Astrocyte of the cerebellum (primary cell): ENCODE measurements at regions not wholly inside any gene's neighbourhood (a gene's known extent, or its start where the extent isn't known, plus 50 kb on each side); places are given as distances from the start of the nearest gene placed in this dataset.

Experiments used
- DNase-seq: peaks from one replicate; pipeline ENCODE4 v3.0.0-alpha.2; 2011; ENCODE audit warnings: low read depth
- H3K4me3 ChIP-seq: 2 replicates; pipeline ENCODE4 v1.5.1; 2011; ENCODE audit warnings: mild to moderate bottlenecking, low read depth, low read length, moderate library complexity
- in situ Hi-C: cut with HindIII; loops from 2 replicates; pipeline ENCODE4 v1.10.0; 2017; ENCODE audit warnings: low sequenced_read_pairs
- TF ChIP-seq, protein P1 (sequence below): IDR thresholded peaks from 2 replicates; pipeline ENCODE4 v1.5.1; 2012; ENCODE audit warnings: low read length, low read depth, moderate library complexity, mild to moderate bottlenecking; ENCODE audit errors: missing control alignments

- no peak for DNase-seq
- H3K4me3 ChIP-seq = no peak overlapping the region
- in situ Hi-C loops = no loop called here
- TF ChIP-seq, protein P1, sequence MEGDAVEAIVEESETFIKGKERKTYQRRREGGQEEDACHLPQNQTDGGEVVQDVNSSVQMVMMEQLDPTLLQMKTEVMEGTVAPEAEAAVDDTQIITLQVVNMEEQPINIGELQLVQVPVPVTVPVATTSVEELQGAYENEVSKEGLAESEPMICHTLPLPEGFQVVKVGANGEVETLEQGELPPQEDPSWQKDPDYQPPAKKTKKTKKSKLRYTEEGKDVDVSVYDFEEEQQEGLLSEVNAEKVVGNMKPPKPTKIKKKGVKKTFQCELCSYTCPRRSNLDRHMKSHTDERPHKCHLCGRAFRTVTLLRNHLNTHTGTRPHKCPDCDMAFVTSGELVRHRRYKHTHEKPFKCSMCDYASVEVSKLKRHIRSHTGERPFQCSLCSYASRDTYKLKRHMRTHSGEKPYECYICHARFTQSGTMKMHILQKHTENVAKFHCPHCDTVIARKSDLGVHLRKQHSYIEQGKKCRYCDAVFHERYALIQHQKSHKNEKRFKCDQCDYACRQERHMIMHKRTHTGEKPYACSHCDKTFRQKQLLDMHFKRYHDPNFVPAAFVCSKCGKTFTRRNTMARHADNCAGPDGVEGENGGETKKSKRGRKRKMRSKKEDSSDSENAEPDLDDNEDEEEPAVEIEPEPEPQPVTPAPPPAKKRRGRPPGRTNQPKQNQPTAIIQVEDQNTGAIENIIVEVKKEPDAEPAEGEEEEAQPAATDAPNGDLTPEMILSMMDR = no peak
Measured at GRCh38 chr16:26524281-26524680, 542.4 kb upstream of the C16orf82 start.

- in situ Hi-C loops = no loop called here
- no peak for DNase-seq
- TF ChIP-seq, protein P1 = no peak
- no peak overlapping the region for H3K4me3 ChIP-seq
Measured at GRCh38 chr16:26524846-26525245, 541.9 kb upstream of the C16orf82 start.

DNA sequence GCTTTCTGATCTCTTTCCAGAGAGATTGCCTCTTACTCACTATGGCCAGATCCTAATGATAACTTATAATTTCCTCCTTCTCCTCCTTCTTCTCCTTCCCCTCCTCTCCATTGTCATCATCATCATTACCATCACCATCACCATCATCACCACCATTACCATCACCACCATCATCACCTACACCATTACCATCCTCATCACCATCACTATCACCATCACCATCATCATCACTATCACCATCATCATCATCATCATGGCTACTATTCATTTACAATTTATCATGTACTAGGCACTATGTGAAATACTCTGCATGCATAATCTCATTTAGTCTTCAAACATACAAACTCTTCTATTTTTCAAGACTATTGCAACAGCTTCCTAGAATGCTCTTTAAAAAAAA, 540.9 kb upstream of the C16orf82 start:
- in situ Hi-C loops = no loop called here
- TF ChIP-seq, protein P1 = no peak
- no peak overlapping the region for H3K4me3 ChIP-seq
- no peak for DNase-seq

DNA sequence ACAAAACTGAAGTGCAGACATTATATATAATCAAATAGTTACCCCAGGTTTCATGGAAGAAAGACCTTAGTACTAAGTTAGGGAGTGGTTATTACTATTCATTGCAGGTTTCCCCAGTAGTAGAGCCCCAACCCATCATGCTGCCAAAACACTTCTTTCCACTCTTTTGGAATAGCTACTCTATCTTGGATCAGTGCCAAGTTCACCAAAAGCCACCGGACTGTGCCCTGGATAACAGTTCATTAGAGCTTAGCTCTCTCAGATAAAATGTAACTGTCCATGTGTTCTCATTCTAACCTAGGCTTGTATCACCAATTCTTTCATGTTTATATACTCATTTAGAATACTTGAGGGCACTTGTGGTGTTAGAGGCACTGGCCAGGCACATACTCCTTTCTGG, 540.1 kb upstream of the C16orf82 start:
- TF ChIP-seq, protein P1 = no peak
- no peak overlapping the region for H3K4me3 ChIP-seq
- DNase-seq = no peak
- in situ Hi-C loops = no loop called here

DNA sequence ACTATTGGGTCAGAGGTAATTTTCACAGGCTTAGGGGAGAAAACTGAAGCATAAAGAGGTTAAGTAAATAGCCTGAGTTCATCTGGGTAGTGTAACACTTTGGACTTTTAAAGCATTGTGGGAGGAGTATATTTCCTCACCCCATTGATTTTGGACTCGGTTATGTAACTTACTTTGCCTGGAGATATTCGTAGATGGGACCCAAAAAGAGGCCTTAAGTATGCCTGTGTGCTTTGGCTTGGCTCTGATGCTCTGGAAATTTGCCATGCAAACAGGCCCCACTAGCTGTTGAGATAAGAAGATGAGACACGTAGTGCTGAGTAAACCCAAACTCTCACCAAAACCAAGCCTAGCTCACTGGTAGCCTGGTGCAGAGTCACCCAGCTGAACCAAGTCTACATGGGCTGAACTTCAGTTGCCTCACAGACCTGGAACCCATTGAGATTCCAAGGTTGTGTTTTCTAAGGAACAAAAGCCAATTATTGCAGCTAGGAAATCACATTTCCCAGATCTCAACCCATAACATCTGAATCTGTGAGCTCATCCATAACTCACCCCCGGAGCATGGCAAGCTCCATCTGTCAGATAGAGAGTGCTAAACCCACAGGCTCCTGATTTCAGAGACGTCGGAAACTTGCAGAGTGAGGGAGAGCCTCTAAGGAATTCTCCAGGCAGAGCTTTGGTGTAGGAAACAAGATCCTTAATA, 536.0 kb upstream of the C16orf82 start:
- TF ChIP-seq, protein P1 = no peak
- no peak for DNase-seq
- H3K4me3 ChIP-seq = no peak overlapping the region
- in situ Hi-C loops = no loop called here

DNA sequence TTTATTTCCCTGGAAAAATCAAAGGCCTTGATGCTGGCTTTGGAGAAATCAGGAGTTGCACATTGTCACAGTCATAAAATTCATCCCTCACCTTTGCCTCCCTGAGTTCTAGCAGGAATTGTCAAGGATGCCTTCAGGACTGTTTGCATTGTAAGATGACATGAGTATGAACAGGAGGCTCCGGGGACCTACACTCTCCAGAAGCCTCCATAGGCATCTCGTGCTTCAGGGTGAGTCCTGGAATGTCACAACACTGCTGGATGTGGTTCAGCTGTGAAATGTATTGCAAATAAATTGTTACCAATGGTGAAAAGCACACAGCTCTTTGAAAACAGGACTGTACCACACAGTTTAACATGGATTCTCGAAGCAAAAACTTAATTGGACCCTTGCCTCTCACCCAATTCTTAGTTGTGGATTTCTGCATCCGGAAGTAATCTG, 535.4 kb upstream of the C16orf82 start:
- no peak for DNase-seq
- no peak overlapping the region for H3K4me3 ChIP-seq
- in situ Hi-C loops = no loop called here
- TF ChIP-seq, protein P1 = no peak
